IMR-90 (cell line): ENCODE measurements at regions not wholly inside any gene's neighbourhood (a gene's known extent, or its start where the extent isn't known, plus 50 kb on each side); places are given as distances from the start of the nearest gene placed in this dataset.

ENCODE experiments used
- ATAC-seq: fragments of 200-7000 bp; cut with Tn5 transposase; 2 replicates; pipeline ENCODE4 v1.9.1; 2020; ENCODE audit warnings: low read depth, mild to moderate bottlenecking, moderate library complexity
- BruUV-seq: library from RNA; stranded (reverse); fragments of 400-500 nt; replicated peaks from 2 replicates; lab custom pipeline; 2021; lab: Mats Ljungman, UMichigan
- CTCF ChIA-PET: fragments of 300-600 bp; formaldehyde crosslinking; extraction: SDS; loops from one replicate; lab custom pipeline; 2021; ENCODE audit warnings: antibody characterized with exemption; lab: Yijun Ruan, JAX
- POLR2A ChIA-PET: fragments of 300-600 bp; sonication (Branson Sonifier 250); formaldehyde crosslinking; loops from one replicate; lab custom pipeline; 2022; ENCODE audit warnings: antibody characterized with exemption; ENCODE audit not compliant: unreplicated experiment; lab: Charles Lee
- DNase-seq: peaks from one replicate; pipeline ENCODE4 v3.0.0; 2013
- H2AFZ ChIP-seq: replicated peaks from 2 replicates; pipeline ENCODE3; 2013; ENCODE audit warnings: low read length, mild to moderate bottlenecking; ENCODE audit not compliant: poor library complexity
- H2AK5ac ChIP-seq: 2 replicates; pipeline ENCODE4 v1.6.1; 2013; ENCODE audit warnings: low read depth, low read length, inconsistent platforms
- H2AK9ac ChIP-seq: replicated peaks from 2 replicates; pipeline ENCODE3; 2013; ENCODE audit warnings: mild to moderate bottlenecking, low read depth, low read length, moderate library complexity; ENCODE audit not compliant: poor library complexity
- H2BK120ac ChIP-seq: 2 replicates; pipeline ENCODE4 v1.6.1; 2013; ENCODE audit warnings: low read depth, low read length, inconsistent platforms
- H2BK15ac ChIP-seq: 3 replicates; pipeline ENCODE4 v1.6.1; 2013; ENCODE audit warnings: low read depth, low read length, inconsistent platforms
- H2BK20ac ChIP-seq: 2 replicates; pipeline ENCODE4 v1.6.1; 2013; ENCODE audit warnings: low read depth, mild to moderate bottlenecking, inconsistent platforms, low read length, moderate library complexity
- H2BK5ac ChIP-seq: 2 replicates; pipeline ENCODE4 v1.6.1; 2013; ENCODE audit warnings: mild to moderate bottlenecking, low read depth, low read length, inconsistent platforms; ENCODE audit not compliant: poor library complexity, severe bottlenecking
- H3K14ac ChIP-seq: replicated peaks from 2 replicates; pipeline ENCODE4 v1.6.1; 2013; ENCODE audit warnings: low read depth, low read length, inconsistent platforms
- H3K18ac ChIP-seq: 2 replicates; pipeline ENCODE4 v1.6.1; 2013; ENCODE audit warnings: low read depth, low read length, control low read depth
- H3K23ac ChIP-seq: 2 replicates; pipeline ENCODE4 v1.6.1; 2013; ENCODE audit warnings: low read depth, low read length, inconsistent platforms
- H3K27ac ChIP-seq: 2 replicates; pipeline ENCODE4 v1.5.1; 2013; ENCODE audit warnings: mild to moderate bottlenecking, control low read depth, low read length; ENCODE audit not compliant: insufficient read depth
- H3K27me3 ChIP-seq: 2 replicates; pipeline ENCODE4 v1.6.1; 2013; ENCODE audit warnings: low read length; ENCODE audit not compliant: control insufficient read depth, insufficient read depth
- H3K36me3 ChIP-seq: 2 replicates; pipeline ENCODE4 v1.6.1; 2013; ENCODE audit warnings: low read length, mixed read lengths; ENCODE audit not compliant: control insufficient read depth, insufficient read depth
- H3K4ac ChIP-seq: 2 replicates; pipeline ENCODE4 v1.6.1; 2013; ENCODE audit warnings: low read depth, low read length, inconsistent platforms
- H3K4me1 ChIP-seq: 2 replicates; pipeline ENCODE4 v1.6.1; 2013; ENCODE audit warnings: low read length, mixed read lengths; ENCODE audit not compliant: control insufficient read depth, insufficient read depth
- H3K4me2 ChIP-seq: 2 replicates; pipeline ENCODE4 v1.6.1; 2013; ENCODE audit warnings: low read depth, mild to moderate bottlenecking, control low read depth, low read length, moderate library complexity
- H3K4me3 ChIP-seq: 2 replicates; pipeline ENCODE4 v1.5.1; 2013; ENCODE audit warnings: low read depth, mild to moderate bottlenecking, control low read depth, low read length, moderate library complexity; ENCODE audit not compliant: insufficient read depth
- H3K56ac ChIP-seq: 2 replicates; pipeline ENCODE4 v1.6.1; 2013; ENCODE audit warnings: low read length, inconsistent platforms; ENCODE audit not compliant: insufficient read depth; ENCODE audit errors: extremely low read depth
- H3K79me1 ChIP-seq, 2 experiments: 2 replicates each; pipeline ENCODE4 v1.6.1; 2013; ENCODE audit warnings: low read length in 2 of 2, inconsistent platforms in 1 of 2, low read depth in 1 of 2
- H3K9ac ChIP-seq: 2 replicates; pipeline ENCODE4 v1.6.1; 2013; ENCODE audit warnings: low read depth, low read length, control low read depth
- H3K9me1 ChIP-seq: 2 replicates; pipeline ENCODE4 v1.6.1; 2013; ENCODE audit warnings: low read length, inconsistent platforms; ENCODE audit not compliant: insufficient read depth
- H3K9me3 ChIP-seq: 2 replicates; pipeline ENCODE4 v1.6.1; 2013; ENCODE audit warnings: low read length; ENCODE audit not compliant: control insufficient read depth, insufficient read depth
- H4K20me1 ChIP-seq: 2 replicates; pipeline ENCODE4 v1.6.1; 2013; ENCODE audit warnings: low read length, inconsistent platforms; ENCODE audit not compliant: insufficient read depth
- H4K5ac ChIP-seq: 2 replicates; pipeline ENCODE4 v1.6.1; 2013; ENCODE audit warnings: mild to moderate bottlenecking, low read depth, low read length, control low read depth
- H4K8ac ChIP-seq, 2 experiments: 2 replicates each; pipeline ENCODE4 v1.6.1; 2013; ENCODE audit warnings: low read depth in 2 of 2, low read length in 2 of 2, control low read depth in 1 of 2, inconsistent platforms in 1 of 2
- H4K91ac ChIP-seq: 2 replicates; pipeline ENCODE4 v1.6.1; 2013; ENCODE audit warnings: low read depth, low read length, inconsistent platforms; ENCODE audit not compliant: insufficient read depth
- BHLHE40 ChIP-seq: fragments of 150-350 bp; IDR thresholded peaks from 2 replicates; pipeline ENCODE4 v1.6.1; 2016; ENCODE audit warnings: mild to moderate bottlenecking, low read depth, low read length
- CEBPB ChIP-seq: IDR thresholded peaks from 2 replicates; pipeline ENCODE4 v1.6.1; 2012; ENCODE audit warnings: low read depth, low read length, improper control_type of control experiment
- CHD1 ChIP-seq: IDR thresholded peaks from 2 replicates; pipeline ENCODE4 v1.6.1; 2012; ENCODE audit warnings: low read depth, low read length, improper control_type of control experiment
- FOS ChIP-seq: fragments of 150-350 bp; IDR thresholded peaks from 2 replicates; pipeline ENCODE4 v1.6.1; 2016; ENCODE audit warnings: low read depth, low read length
- MAFK ChIP-seq: IDR thresholded peaks from 2 replicates; pipeline ENCODE4 v1.6.1; 2012; ENCODE audit warnings: low read depth, low read length, improper control_type of control experiment
- MAZ ChIP-seq: IDR thresholded peaks from 2 replicates; pipeline ENCODE4 v1.6.1; 2012; ENCODE audit warnings: low read depth, mild to moderate bottlenecking, low read length, improper control_type of control experiment, moderate library complexity, borderline replicate concordance
- MXI1 ChIP-seq: IDR thresholded peaks from 2 replicates; pipeline ENCODE4 v1.6.1; 2012; ENCODE audit warnings: low read depth, mild to moderate bottlenecking, low read length, moderate library complexity, borderline replicate concordance
- NFE2L2 ChIP-seq: fragments of 150-350 bp; IDR thresholded peaks from 2 replicates; pipeline ENCODE4 v1.6.1; 2016; ENCODE audit warnings: low read depth, mild to moderate bottlenecking, low read length
- POLR2A ChIP-seq: IDR thresholded peaks from 2 replicates; pipeline ENCODE4 v1.6.1; 2012; ENCODE audit warnings: mild to moderate bottlenecking, low read depth, low read length
- RAD21 ChIP-seq: IDR thresholded peaks from 2 replicates; pipeline ENCODE4 v1.6.1; 2012; ENCODE audit warnings: low read length, improper control_type of control experiment
- RCOR1 ChIP-seq: IDR thresholded peaks from 2 replicates; pipeline ENCODE4 v1.6.1; 2012; ENCODE audit warnings: mild to moderate bottlenecking, low read length, improper control_type of control experiment; ENCODE audit not compliant: insufficient replicate concordance
- RFX5 ChIP-seq: IDR thresholded peaks from 2 replicates; pipeline ENCODE4 v1.8.0; 2012; ENCODE audit warnings: low read depth, mild to moderate bottlenecking, low read length, moderate library complexity
- SMC3 ChIP-seq: fragments of 150-350 bp; IDR thresholded peaks from 2 replicates; pipeline ENCODE4 v1.6.1; 2016; ENCODE audit warnings: low read depth, mild to moderate bottlenecking, antibody characterized with exemption, low read length, moderate library complexity
- USF2 ChIP-seq: fragments of 150-350 bp; IDR thresholded peaks from 2 replicates; pipeline ENCODE4 v1.6.1; 2017; ENCODE audit warnings: mild to moderate bottlenecking, antibody characterized with exemption, low read length, low read depth
- WGBS, 2 experiments: methylation state at CpG; one replicate each; pipeline versions ENCODE4 v1.1.5 to v1.1.7; 2013; ENCODE audit warnings: missing lambda C conversion rate in 2 of 2; ENCODE audit not compliant: insufficient read length in 1 of 2; ENCODE audit errors: extremely low coverage in 2 of 2; 5-methylcytosine and 5-hydroxymethylcytosine counted together
- dilution Hi-C: fragments of 300-500 bp; cut with HindIII; formaldehyde crosslinking; loops from one replicate; pipeline ENCODE4 v1.14.3; 2018; ENCODE audit warnings: low sequenced_read_pairs; ENCODE audit not compliant: unreplicated experiment
- in situ Hi-C: fragments of 300-500 bp; cut with MboI; formaldehyde crosslinking; loops from 3 replicates; pipeline ENCODE4 v1.14.3; 2019; ENCODE audit warnings: low sequenced_read_pairs, inconsistent platforms, mixed read lengths
- intact Hi-C: fragments of 100-400 bp; cut with micrococcal nuclease; formaldehyde crosslinking; loops from 2 replicates; pipeline ENCODE4 v1.10.0; 2022
- TF ChIP-seq, protein P1 (sequence below): conservative IDR thresholded peaks from 2 replicates; pipeline ENCODE4 v1.5.1; 2012; ENCODE audit warnings: mild to moderate bottlenecking, low read depth, low read length, improper control_type of control experiment
- TF ChIP-seq, protein P2 (sequence below): fragments of 150-350 bp; IDR thresholded peaks from 2 replicates; pipeline ENCODE4 v1.6.1; 2016; ENCODE audit warnings: low read depth, mild to moderate bottlenecking, low read length, moderate library complexity, borderline replicate concordance

DNA sequence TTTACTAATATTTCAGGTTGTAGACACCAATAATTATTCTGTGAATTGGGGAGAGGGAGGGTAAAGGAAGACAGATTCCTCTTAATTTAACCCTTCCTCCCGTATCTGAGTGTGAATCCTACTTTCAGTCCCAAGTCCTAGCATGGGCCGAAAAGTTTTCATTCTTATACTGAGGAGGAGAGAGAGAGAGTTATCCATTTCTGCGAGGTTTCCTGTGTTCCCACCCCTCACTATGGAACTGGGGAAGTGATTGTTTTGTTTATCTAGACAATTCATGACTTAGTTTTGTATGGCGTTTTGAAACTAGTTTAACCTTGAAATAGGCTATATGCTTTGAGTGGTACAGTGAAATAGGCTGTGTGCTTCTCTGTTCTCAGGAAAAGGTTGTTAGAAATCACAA, 134.0 kb upstream of the DPYD start:
- WGBS, 2 experiments = no CpG with 5 or more reads among the region's 4 CpGs
- intact Hi-C loops = loop anchor here (1.0 to 5.0 kb wide), 9 partner anchors 30 to 1817 kb away; partner anchors contain the start of gene PTBP2
- ChIA-PET CTCF (interaction anchor here (1.0 kb wide), 1 partner anchor 413 kb away, joined by 3 read pairs; no protein-coding TSS in a partner anchor), POLR2A (no interaction called here)
- H3K9ac ChIP-seq = no peak overlapping the region
- peak overlapping the region; percentile 69; the same call in 1 of the 2 replicates for H3K4ac ChIP-seq
- dilution Hi-C loops = no loop called here
- no peaks in the 10 kb centered on the region for H3K36me3 ChIP-seq
- H3K9me3 ChIP-seq = no peaks in the 10 kb centered on the region
- no peak overlapping the region for H3K4me2 ChIP-seq
- peaks cover 0 to 4% of the 10 kb centered on the region in 2 experiments; a peak in 1 of 4 replicates for H3K79me1 ChIP-seq
- peaks cover 5% of the 10 kb centered on the region for H3K4me1 ChIP-seq
- no TSS peak for BruUV-seq
- H4K20me1 ChIP-seq = no peaks in the 10 kb centered on the region
- H2BK20ac ChIP-seq = peak overlapping the region; percentile 63; the same call in 1 of the 2 replicates
- DNase-seq (no peak), ATAC-seq (no peak)
- peak overlapping the region; percentile 13; the same call in 1 of the 2 replicates for H3K23ac ChIP-seq
- no peaks in the 10 kb centered on the region for H3K9me1 ChIP-seq
- H3K27me3 ChIP-seq = no peaks in the 10 kb centered on the region
- H4K5ac ChIP-seq = no peak overlapping the region
- no peak overlapping the region for H3K27ac ChIP-seq
- no peak overlapping the region; the same call in 1 of the 2 replicates for H3K56ac ChIP-seq
- peak overlapping the region; percentile 93 to 96; a peak in 3 of 4 replicates for H4K8ac ChIP-seq
- peak overlapping the region; percentile 82; the same call in 1 of the 2 replicates for H2BK120ac ChIP-seq
- no peak overlapping the region for H2AK9ac ChIP-seq
- peak overlapping the region; percentile 97; the same call in 1 of the 2 replicates for H4K91ac ChIP-seq
- H2BK15ac ChIP-seq = peak overlapping the region; percentile 76; the same call in 1 of the 3 replicates
- TF ChIP-seq, protein P1, sequence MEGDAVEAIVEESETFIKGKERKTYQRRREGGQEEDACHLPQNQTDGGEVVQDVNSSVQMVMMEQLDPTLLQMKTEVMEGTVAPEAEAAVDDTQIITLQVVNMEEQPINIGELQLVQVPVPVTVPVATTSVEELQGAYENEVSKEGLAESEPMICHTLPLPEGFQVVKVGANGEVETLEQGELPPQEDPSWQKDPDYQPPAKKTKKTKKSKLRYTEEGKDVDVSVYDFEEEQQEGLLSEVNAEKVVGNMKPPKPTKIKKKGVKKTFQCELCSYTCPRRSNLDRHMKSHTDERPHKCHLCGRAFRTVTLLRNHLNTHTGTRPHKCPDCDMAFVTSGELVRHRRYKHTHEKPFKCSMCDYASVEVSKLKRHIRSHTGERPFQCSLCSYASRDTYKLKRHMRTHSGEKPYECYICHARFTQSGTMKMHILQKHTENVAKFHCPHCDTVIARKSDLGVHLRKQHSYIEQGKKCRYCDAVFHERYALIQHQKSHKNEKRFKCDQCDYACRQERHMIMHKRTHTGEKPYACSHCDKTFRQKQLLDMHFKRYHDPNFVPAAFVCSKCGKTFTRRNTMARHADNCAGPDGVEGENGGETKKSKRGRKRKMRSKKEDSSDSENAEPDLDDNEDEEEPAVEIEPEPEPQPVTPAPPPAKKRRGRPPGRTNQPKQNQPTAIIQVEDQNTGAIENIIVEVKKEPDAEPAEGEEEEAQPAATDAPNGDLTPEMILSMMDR = no peak
- no peak for TF ChIP-seq RFX5
- no peak for TF ChIP-seq MXI1
- no peak for TF ChIP-seq CEBPB
- no peak for TF ChIP-seq NFE2L2
- TF ChIP-seq CHD1 = no peak
- TF ChIP-seq RCOR1 = no peak
- no peak for TF ChIP-seq BHLHE40
- no peak for TF ChIP-seq FOS
- TF ChIP-seq, protein P2, sequence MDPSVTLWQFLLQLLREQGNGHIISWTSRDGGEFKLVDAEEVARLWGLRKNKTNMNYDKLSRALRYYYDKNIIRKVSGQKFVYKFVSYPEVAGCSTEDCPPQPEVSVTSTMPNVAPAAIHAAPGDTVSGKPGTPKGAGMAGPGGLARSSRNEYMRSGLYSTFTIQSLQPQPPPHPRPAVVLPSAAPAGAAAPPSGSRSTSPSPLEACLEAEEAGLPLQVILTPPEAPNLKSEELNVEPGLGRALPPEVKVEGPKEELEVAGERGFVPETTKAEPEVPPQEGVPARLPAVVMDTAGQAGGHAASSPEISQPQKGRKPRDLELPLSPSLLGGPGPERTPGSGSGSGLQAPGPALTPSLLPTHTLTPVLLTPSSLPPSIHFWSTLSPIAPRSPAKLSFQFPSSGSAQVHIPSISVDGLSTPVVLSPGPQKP = no peak
- TF ChIP-seq SMC3 = no peak
- TF ChIP-seq MAFK = no peak
- TF ChIP-seq MAZ = no peak
- TF ChIP-seq USF2 = no peak
- TF ChIP-seq RAD21 = no peak
- TF ChIP-seq POLR2A = no peak
- H3K14ac ChIP-seq = peak overlapping the region; percentile 50
- H2BK5ac ChIP-seq = no peak overlapping the region
- H3K4me3 ChIP-seq = no peak overlapping the region
- in situ Hi-C loops = loop anchor here (5.0 to 10.0 kb wide), 2 partner anchors 413 to 1090 kb away; no protein-coding TSS in a partner anchor
- peak overlapping the region; percentile 97 for H2AFZ ChIP-seq
- H2AK5ac ChIP-seq = no peak overlapping the region
- H3K18ac ChIP-seq = no peak overlapping the region; the same call in 1 of the 2 replicates
